Mucosa of rectum (tissue), 2 donors: ENCODE measurements at regions not wholly inside any gene's neighbourhood (a gene's known extent, or its start where the extent isn't known, plus 50 kb on each side); places are given as distances from the start of the nearest gene placed in this dataset.

Source experiments
- H3K27ac ChIP-seq, 2 donors: one replicate each; pipeline ENCODE4 v1.7.0; 2013; ENCODE audit warnings: inconsistent platforms in 2 of 2, low read depth in 2 of 2, low read length in 2 of 2
- H3K27me3 ChIP-seq, 2 donors: one replicate each; pipeline ENCODE4 v1.7.0; 2013; ENCODE audit warnings: low read length in 2 of 2; ENCODE audit not compliant: control insufficient read depth in 2 of 2, insufficient read depth in 2 of 2
- H3K36me3 ChIP-seq, 2 donors: one replicate each; pipeline ENCODE4 v1.7.0; 2013; ENCODE audit warnings: low read length in 2 of 2; ENCODE audit not compliant: control insufficient read depth in 2 of 2, insufficient read depth in 2 of 2
- H3K4me1 ChIP-seq, 2 donors: one replicate each; pipeline ENCODE4 v1.7.0; 2013; ENCODE audit warnings: low read length in 2 of 2, mild to moderate bottlenecking in 1 of 2; ENCODE audit not compliant: control insufficient read depth in 2 of 2, insufficient read depth in 2 of 2
- H3K4me3 ChIP-seq, 2 donors: one replicate each; pipeline ENCODE4 v1.7.0; 2013; ENCODE audit warnings: low read length in 2 of 2
- H3K9ac ChIP-seq, 2 donors: one replicate each; pipeline ENCODE4 v1.7.0; 2013; ENCODE audit warnings: low read length in 2 of 2, low read depth in 1 of 2, mild to moderate bottlenecking in 1 of 2
- H3K9me3 ChIP-seq, 2 donors: one replicate each; pipeline ENCODE4 v1.7.0; 2013; ENCODE audit warnings: low read length in 2 of 2; ENCODE audit not compliant: control insufficient read depth in 2 of 2
- donor health status: healthy.
- donor health status: Normal muscosa, but diverticular disease.

- Histone ChIP-seq H3K4me1 (no peaks in the 10 kb centered on the region), H3K27ac (no peak overlapping the region), H3K27me3 (no peaks in the 10 kb centered on the region)
These were observed 482.7 kb upstream of the CD180 start for GRCh38 chr5:67679184-67679841.

GRCh38 chr5:67678594-67678993, 482.0 kb upstream of the CD180 start:
- H3K9ac ChIP-seq, result no peak overlapping the region
- H3K4me3 ChIP-seq, result no peak overlapping the region
- H3K4me1 ChIP-seq, result no peaks in the 10 kb centered on the region
- H3K9me3 ChIP-seq, result no peaks in the 10 kb centered on the region
- no peaks in the 10 kb centered on the region for H3K27me3 ChIP-seq
- no peaks in the 10 kb centered on the region for H3K36me3 ChIP-seq
- no peak overlapping the region for H3K27ac ChIP-seq

More at GRCh38 chr5:67679184-67679841, 482.7 kb upstream of the CD180 start:
- no peaks in the 10 kb centered on the region for H3K9me3 ChIP-seq
- no peaks in the 10 kb centered on the region for H3K36me3 ChIP-seq
- H3K4me3 ChIP-seq, result no peak overlapping the region
- H3K9ac ChIP-seq, result no peak overlapping the region

- no peak overlapping the region for H3K4me3 ChIP-seq
- H3K9me3 ChIP-seq, result no peaks in the 10 kb centered on the region
- no peak overlapping the region for H3K9ac ChIP-seq
- H3K36me3 ChIP-seq, result no peaks in the 10 kb centered on the region
- no peaks in the 10 kb centered on the region for H3K27me3 ChIP-seq
- no peak overlapping the region for H3K27ac ChIP-seq
- H3K4me1 ChIP-seq, result no peaks in the 10 kb centered on the region
These were observed 480.9 kb upstream of the CD180 start for GRCh38 chr5:67677422-67677970.

- H3K27ac ChIP-seq, result no peak overlapping the region
- H3K4me3 ChIP-seq, result no peak overlapping the region
- H3K36me3 ChIP-seq, result no peaks in the 10 kb centered on the region
- H3K4me1 ChIP-seq, result no peaks in the 10 kb centered on the region
- H3K9me3 ChIP-seq, result no peaks in the 10 kb centered on the region
- H3K27me3 ChIP-seq, result no peaks in the 10 kb centered on the region
- no peak overlapping the region for H3K9ac ChIP-seq
These were observed 480.3 kb upstream of the CD180 start for GRCh38 chr5:67676863-67677262.

GRCh38 chr5:67674159-67674655, 477.6 kb upstream of the CD180 start:
- Histone ChIP-seq H3K27ac (no peak overlapping the region), H3K4me1 (no peaks in the 10 kb centered on the region), H3K4me3 (no peak overlapping the region), H3K27me3 (no peaks in the 10 kb centered on the region), H3K9me3 (no peaks in the 10 kb centered on the region), H3K36me3 (no peaks in the 10 kb centered on the region), H3K9ac (no peak overlapping the region)

GRCh38 chr5:67673618-67674017, 477.0 kb upstream of the CD180 start:
- Histone ChIP-seq H3K36me3 (no peaks in the 10 kb centered on the region), H3K27ac (no peak overlapping the region), H3K4me1 (no peaks in the 10 kb centered on the region), H3K4me3 (no peak overlapping the region), H3K9ac (no peak overlapping the region), H3K9me3 (no peaks in the 10 kb centered on the region), H3K27me3 (no peaks in the 10 kb centered on the region)

- Histone ChIP-seq H3K4me1 (no peaks in the 10 kb centered on the region), H3K27me3 (no peaks in the 10 kb centered on the region), H3K4me3 (no peak overlapping the region), H3K9ac (no peak overlapping the region), H3K9me3 (no peaks in the 10 kb centered on the region), H3K36me3 (no peaks in the 10 kb centered on the region), H3K27ac (no peak overlapping the region)
These were observed 476.6 kb upstream of the CD180 start for GRCh38 chr5:67673180-67673579.

GRCh38 chr5:67672636-67673035, 476.0 kb upstream of the CD180 start:
- Histone ChIP-seq H3K4me3 (no peak overlapping the region), H3K9me3 (no peaks in the 10 kb centered on the region), H3K36me3 (no peaks in the 10 kb centered on the region), H3K27me3 (no peaks in the 10 kb centered on the region), H3K27ac (no peak overlapping the region), H3K9ac (no peak overlapping the region), H3K4me1 (no peaks in the 10 kb centered on the region)

- Histone ChIP-seq H3K9ac (no peak overlapping the region), H3K9me3 (no peaks in the 10 kb centered on the region), H3K4me3 (no peak overlapping the region), H3K27me3 (no peaks in the 10 kb centered on the region), H3K27ac (no peak overlapping the region), H3K36me3 (no peaks in the 10 kb centered on the region), H3K4me1 (no peaks in the 10 kb centered on the region)
These were observed 473.3 kb upstream of the CD180 start for GRCh38 chr5:67669916-67670315.

GRCh38 chr5:67660149-67660548, 463.6 kb upstream of the CD180 start:
- Histone ChIP-seq H3K27me3 (no peaks in the 10 kb centered on the region), H3K36me3 (no peaks in the 10 kb centered on the region), H3K27ac (no peak overlapping the region), H3K9me3 (no peaks in the 10 kb centered on the region), H3K4me1 (no peaks in the 10 kb centered on the region), H3K4me3 (no peak overlapping the region), H3K9ac (no peak overlapping the region)
